Uterus (tissue), 2 donors: ENCODE measurements at regions not wholly inside any gene's neighbourhood (a gene's known extent, or its start where the extent isn't known, plus 50 kb on each side); places are given as distances from the start of the nearest gene placed in this dataset.

Source experiments
- POLR2A ChIP-seq, 2 donors: fragments of 450-650 bp; IDR thresholded peaks; one replicate each; pipeline ENCODE4 v1.6.1; 2016; ENCODE audit warnings: antibody characterized with exemption in 2 of 2, mild to moderate bottlenecking in 1 of 2, moderate library complexity in 1 of 2
- TF ChIP-seq, protein P1 (sequence below), 4 experiments: fragments of 200-600 bp in 2 of 4; fragments of 450-650 bp in 2 of 4; sonication (generic) in 2 of 4; IDR thresholded peaks; one replicate each; pipeline ENCODE4 v1.5.1; 2016 to 2019; ENCODE audit warnings: antibody characterized with exemption in 4 of 4, mild to moderate bottlenecking in 2 of 4, moderate library complexity in 1 of 4

DNA sequence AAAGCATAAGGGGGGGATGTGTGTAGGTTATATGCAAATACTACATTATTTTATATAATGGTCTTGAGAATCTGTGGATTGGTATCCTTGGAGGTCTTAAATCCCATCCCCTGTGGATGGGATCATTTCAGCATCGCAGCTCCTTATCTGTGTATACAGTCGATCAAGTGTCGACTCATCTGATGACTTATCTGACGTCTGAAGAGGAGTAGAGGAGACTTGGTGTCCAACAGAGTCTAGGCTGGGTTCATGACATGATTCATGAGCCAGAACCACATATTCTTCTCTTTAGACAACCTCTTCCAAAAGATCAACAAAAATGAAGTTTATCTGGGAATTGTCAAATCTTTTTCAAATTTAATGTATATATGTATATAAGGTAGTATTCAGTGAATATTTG lies 220.7 kb downstream of the NR2F2 start:
- TF ChIP-seq, protein P1, sequence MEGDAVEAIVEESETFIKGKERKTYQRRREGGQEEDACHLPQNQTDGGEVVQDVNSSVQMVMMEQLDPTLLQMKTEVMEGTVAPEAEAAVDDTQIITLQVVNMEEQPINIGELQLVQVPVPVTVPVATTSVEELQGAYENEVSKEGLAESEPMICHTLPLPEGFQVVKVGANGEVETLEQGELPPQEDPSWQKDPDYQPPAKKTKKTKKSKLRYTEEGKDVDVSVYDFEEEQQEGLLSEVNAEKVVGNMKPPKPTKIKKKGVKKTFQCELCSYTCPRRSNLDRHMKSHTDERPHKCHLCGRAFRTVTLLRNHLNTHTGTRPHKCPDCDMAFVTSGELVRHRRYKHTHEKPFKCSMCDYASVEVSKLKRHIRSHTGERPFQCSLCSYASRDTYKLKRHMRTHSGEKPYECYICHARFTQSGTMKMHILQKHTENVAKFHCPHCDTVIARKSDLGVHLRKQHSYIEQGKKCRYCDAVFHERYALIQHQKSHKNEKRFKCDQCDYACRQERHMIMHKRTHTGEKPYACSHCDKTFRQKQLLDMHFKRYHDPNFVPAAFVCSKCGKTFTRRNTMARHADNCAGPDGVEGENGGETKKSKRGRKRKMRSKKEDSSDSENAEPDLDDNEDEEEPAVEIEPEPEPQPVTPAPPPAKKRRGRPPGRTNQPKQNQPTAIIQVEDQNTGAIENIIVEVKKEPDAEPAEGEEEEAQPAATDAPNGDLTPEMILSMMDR (IDR thresholded peaks at IDR 0.05): no peak
- no peak for TF ChIP-seq POLR2A (IDR thresholded peaks at IDR 0.05)
